KBM-7 (cell line): ENCODE measurements at regions not wholly inside any gene's neighbourhood (a gene's known extent, or its start where the extent isn't known, plus 50 kb on each side); places are given as distances from the start of the nearest gene placed in this dataset.
"Not testable (repeated sequence)": the region's sequence is repeated elsewhere in the genome, so short reads cannot be mapped to it uniquely, and the experiment has no call there.

Source experiments
- DNase-seq: peaks from one replicate; pipeline ENCODE4 v3.0.0-alpha.2; 2015
- in situ Hi-C: fragments of 300-500 bp; cut with MboI; formaldehyde crosslinking; loops from 2 replicates; pipeline ENCODE4 v1.14.3; 2020; ENCODE audit warnings: low sequenced_read_pairs, low pct_unique_long_range_greater_than_20kb, mixed read lengths

GRCh38 chr4:103423261-103423660 lies 225.1 kb upstream of the CENPE start:
- DNase-seq = no peak
- in situ Hi-C loops = no loop called here

GRCh38 chr4:103422467-103423219 lies 224.5 kb upstream of the CENPE start:
- in situ Hi-C loops = no loop called here
- no peak for DNase-seq

DNA sequence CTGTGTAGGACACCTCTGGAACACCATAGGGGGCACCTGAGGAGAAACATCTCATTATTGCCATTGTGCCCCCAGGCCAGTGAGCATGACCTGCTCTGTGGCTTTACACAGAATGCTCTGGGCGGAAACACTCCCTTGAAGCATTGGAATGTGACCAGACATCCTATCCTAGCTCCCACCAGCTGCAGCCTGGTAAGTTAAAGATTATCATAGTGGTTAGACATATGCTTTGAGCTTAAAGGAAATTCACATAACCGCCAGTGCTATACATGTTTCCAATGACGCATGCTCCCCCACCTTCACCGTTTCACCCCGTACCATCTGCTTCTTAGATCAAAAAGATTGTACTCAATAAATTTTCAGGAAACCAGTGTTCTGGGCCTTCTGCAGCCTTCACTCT lies 217.7 kb upstream of the CENPE start:
- no peak for DNase-seq
- in situ Hi-C loops = no loop called here

- DNase-seq, in situ Hi-C loops: not testable (repeated sequence)
Measured at GRCh38 chr4:103412646-103413045, 214.5 kb upstream of the CENPE start.

DNA sequence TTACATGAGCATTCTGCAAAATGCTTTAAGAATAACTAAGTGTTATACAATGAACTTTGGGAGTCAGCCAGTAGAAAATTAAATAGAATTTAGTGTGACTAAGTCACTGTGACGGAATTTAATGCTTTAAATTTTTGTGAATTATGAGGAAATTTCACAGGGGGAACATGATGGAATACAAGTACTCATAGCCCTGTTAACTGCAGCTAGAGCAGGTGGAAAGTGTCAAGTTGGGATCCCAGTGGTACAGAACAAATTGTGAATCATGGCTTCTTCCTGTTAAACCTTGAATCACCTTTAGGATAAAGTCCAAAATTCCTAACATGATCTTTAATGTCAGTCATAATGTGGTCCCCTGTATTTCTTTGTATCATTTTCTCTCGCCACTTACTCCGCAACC lies 212.2 kb upstream of the CENPE start:
- in situ Hi-C loops = no loop called here
- DNase-seq = no peak

DNA sequence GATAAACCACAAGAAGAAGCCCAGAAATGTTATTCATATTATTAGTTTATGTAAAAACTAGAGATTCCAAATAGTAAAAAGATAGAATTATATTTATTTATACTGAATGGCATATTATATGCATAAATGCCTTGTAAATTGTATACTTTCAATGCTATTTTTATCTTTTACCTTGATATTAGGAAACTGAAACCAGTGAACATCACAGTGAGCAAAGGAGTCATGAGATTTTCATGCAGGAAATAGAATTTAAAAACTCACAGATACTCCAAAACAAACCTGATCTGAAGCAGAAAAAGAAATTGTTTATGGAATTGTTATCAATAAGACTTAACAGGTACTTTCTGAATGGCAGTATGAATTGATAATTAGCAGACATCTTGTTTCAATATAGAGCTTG lies 207.3 kb upstream of the CENPE start:
- in situ Hi-C loops = no loop called here
- DNase-seq = no peak

DNA sequence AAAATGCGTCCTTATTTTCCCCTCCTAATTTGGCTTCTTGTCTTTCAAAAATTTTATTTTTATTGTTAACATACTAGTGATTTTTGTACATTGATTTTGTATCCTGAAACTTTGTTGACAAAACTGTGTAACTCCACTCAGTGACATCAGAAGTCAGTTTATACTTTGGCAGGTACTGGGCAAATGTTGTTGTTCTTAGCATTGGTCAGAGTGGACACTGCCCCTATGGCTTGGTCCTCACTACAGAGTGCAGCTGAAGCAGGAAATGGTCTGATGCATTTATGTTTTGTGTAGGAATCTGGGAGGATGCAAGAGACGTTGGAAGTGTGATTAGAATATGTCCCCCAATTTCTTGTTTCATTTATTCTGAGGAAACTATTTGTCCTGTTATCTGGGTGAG lies 205.5 kb upstream of the CENPE start:
- in situ Hi-C loops = no loop called here
- no peak for DNase-seq

DNA sequence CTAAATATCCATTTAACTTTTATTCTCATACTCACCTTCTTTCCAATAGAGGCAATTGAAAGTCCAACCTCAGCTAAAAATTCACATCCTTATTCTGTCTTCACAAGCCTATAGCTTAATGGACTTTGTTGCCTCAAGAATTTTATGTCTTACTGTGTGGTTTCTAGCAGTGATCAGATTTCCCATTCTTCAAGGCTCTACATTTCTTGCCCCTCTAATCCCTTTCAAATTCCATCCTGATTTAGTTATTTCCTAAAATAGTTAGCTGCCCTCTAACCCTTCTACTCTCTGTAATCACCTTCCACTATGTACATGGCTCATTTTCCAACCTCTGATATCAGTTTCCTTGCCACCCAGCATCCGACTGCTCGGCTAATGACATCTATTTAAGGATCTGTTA lies 204.1 kb upstream of the CENPE start:
- in situ Hi-C loops = no loop called here
- DNase-seq = no peak

- in situ Hi-C loops = no loop called here
- DNase-seq = no peak
Measured at GRCh38 chr4:103400405-103400804, 202.3 kb upstream of the CENPE start.

GRCh38 chr4:103397541-103397940 lies 199.4 kb upstream of the CENPE start:
- in situ Hi-C loops = no loop called here
- no peak for DNase-seq

- DNase-seq, in situ Hi-C loops: not testable (repeated sequence)
Measured at GRCh38 chr4:103387508-103388011, 189.4 kb upstream of the CENPE start.

DNA sequence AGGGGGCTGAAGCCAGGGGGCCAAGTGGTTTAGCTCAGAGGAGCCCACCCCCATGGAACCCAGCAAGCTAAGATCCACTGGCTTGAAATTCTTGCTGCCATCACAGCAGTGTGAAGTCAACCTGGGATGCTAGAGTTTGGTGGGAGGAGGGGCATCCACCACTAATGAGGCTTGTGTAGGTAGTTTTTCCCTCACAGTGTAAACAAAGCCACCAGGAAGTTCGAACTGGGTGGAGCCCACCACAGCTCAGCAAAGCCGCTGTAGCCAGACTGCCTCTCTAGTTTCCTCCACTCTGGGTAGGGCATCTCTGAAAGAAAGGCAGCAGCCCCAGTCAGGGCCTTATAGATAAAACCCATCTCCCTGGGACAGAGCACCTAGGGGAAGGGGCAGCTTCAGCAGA lies 187.4 kb upstream of the CENPE start:
- DNase-seq, in situ Hi-C loops: not testable (repeated sequence)

DNA sequence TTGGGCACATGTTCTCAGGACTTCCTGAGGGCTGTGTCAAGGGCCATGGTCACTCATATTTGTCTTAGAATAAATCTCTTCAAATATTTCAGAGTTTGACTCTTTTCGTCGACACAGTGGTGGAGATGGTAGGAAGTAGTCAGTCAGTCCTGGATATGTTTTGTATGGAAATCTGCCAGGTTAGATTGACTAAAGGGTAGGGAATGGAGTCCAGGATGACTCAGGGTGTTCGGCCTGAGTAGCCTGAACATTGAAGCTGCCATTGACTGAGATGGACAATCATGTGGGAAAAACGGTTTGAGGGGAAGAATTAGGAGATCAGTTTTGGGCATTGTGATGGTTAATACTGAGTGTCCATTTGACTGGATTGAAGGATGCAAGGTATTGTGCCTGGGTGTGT lies 177.1 kb upstream of the CENPE start:
- in situ Hi-C loops = no loop called here
- DNase-seq = no peak

GRCh38 chr4:103374758-103375157 lies 176.6 kb upstream of the CENPE start:
- DNase-seq = no peak
- in situ Hi-C loops = no loop called here

- in situ Hi-C loops = no loop called here
- no peak for DNase-seq
Measured at GRCh38 chr4:103374306-103374705, 176.2 kb upstream of the CENPE start.

DNA sequence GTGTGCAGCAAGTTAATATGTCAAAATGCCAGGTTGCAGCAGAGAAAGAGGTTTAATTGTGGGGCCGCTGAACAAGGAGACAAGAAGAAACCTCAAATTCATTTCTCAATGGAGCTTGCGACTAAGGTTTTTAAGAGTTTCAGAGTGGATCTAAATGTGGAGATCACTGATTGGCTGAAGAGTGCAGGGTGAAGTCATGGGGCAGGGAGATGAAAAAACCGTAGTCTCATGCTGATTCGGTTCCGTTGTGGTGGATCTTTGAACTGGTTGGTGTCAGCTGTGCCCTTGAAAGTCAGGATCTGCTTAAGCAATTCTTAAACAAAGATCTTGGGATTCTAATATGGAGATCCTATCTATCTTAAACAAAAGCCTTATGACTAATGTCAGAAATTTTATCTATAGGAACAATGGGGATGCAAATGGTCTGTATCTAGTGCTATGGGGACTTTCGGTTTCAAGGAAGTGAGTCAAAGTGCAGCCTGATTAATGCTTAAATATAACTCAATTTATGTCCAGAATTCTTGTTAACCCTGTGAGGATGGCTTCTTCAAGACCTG lies 173.9 kb upstream of the CENPE start:
- no peak for DNase-seq
- in situ Hi-C loops = no loop called here

- DNase-seq = no peak
- in situ Hi-C loops = no loop called here
Measured at GRCh38 chr4:103370336-103370735, 172.2 kb upstream of the CENPE start.

- in situ Hi-C loops = no loop called here
Measured at GRCh38 chr4:103365285-103365684, 167.1 kb upstream of the CENPE start.

DNA sequence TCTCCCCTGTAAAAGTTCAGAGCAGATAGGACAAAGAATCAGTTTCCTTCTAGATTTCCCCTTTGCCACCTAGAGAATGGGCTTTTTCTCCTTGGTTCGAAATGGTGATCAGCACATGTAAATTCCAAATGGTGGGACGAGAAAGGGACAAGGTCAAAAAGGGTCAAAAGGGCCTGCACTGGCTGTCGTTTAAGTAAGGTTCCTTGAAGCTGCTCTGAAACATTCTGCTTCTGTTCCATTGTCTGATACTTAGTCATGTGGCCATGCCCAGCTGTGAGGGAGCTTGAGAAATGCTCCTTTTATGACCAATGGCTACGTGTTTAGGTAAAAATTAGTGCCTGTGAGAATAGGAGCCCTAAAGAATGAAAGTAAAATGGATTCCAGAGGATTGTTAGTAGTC lies 165.9 kb upstream of the CENPE start:
- no peak for DNase-seq
- in situ Hi-C loops = no loop called here

More at GRCh38 chr4:103365285-103365684, 167.1 kb upstream of the CENPE start:
- DNase-seq = no peak

GRCh38 chr4:103361926-103362325 lies 163.8 kb upstream of the CENPE start:
- in situ Hi-C loops = no loop called here
- DNase-seq = no peak

DNA sequence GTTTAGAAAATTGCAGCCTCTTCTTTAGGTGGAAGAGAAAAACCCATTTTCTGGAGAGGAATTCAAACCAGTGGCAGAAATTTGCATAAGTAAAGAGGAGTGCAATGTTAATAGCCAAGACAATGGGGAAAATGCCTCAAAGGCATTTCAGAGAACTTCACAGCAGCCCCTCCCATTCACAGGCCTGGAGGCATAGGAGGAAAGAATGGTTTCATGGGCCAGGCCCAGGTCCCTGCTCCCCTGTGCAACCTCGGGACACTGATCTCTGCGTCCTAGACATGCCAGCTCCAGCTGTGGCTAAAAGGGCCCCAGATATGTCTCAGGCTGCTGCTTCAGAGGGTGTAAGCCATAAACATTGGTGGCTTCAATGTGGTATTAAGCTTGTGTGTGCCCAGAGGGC lies 161.8 kb upstream of the CENPE start:
- in situ Hi-C loops = no loop called here
- no peak for DNase-seq
